ENCODE measurements at regions not wholly inside any gene's neighbourhood (a gene's known extent, or its start where the extent isn't known, plus 50 kb on each side); places are given as distances from the start of the nearest gene placed in this dataset.
"Not testable (repeated sequence)": the region's sequence is repeated elsewhere in the genome, so short reads cannot be mapped to it uniquely, and the experiment has no call there.

- TF ChIP-seq, protein P1, sequence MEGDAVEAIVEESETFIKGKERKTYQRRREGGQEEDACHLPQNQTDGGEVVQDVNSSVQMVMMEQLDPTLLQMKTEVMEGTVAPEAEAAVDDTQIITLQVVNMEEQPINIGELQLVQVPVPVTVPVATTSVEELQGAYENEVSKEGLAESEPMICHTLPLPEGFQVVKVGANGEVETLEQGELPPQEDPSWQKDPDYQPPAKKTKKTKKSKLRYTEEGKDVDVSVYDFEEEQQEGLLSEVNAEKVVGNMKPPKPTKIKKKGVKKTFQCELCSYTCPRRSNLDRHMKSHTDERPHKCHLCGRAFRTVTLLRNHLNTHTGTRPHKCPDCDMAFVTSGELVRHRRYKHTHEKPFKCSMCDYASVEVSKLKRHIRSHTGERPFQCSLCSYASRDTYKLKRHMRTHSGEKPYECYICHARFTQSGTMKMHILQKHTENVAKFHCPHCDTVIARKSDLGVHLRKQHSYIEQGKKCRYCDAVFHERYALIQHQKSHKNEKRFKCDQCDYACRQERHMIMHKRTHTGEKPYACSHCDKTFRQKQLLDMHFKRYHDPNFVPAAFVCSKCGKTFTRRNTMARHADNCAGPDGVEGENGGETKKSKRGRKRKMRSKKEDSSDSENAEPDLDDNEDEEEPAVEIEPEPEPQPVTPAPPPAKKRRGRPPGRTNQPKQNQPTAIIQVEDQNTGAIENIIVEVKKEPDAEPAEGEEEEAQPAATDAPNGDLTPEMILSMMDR (IDR thresholded peaks at IDR 0.05; ENCODE audit: poor library complexity, severe bottlenecking): not testable (repeated sequence)
- not testable (repeated sequence) for TF ChIP-seq EP300 (conservative IDR thresholded peaks at IDR 0.05; ENCODE audit: poor library complexity, severe bottlenecking); POLR2AphosphoS5 (IDR thresholded peaks at IDR 0.05); TAF1 (IDR thresholded peaks at IDR 0.05; ENCODE audit: low read depth); SMC3 (conservative IDR thresholded peaks at IDR 0.05; ENCODE audit: poor library complexity); EZH2 (IDR thresholded peaks at IDR 0.05; ENCODE audit: borderline replicate concordance, insufficient read depth, low read length, poor library complexity, severe bottlenecking); RAD21 (conservative IDR thresholded peaks at IDR 0.05); MXI1 (conservative IDR thresholded peaks at IDR 0.05; ENCODE audit: poor library complexity, severe bottlenecking)
- TF ChIP-seq, protein P2, sequence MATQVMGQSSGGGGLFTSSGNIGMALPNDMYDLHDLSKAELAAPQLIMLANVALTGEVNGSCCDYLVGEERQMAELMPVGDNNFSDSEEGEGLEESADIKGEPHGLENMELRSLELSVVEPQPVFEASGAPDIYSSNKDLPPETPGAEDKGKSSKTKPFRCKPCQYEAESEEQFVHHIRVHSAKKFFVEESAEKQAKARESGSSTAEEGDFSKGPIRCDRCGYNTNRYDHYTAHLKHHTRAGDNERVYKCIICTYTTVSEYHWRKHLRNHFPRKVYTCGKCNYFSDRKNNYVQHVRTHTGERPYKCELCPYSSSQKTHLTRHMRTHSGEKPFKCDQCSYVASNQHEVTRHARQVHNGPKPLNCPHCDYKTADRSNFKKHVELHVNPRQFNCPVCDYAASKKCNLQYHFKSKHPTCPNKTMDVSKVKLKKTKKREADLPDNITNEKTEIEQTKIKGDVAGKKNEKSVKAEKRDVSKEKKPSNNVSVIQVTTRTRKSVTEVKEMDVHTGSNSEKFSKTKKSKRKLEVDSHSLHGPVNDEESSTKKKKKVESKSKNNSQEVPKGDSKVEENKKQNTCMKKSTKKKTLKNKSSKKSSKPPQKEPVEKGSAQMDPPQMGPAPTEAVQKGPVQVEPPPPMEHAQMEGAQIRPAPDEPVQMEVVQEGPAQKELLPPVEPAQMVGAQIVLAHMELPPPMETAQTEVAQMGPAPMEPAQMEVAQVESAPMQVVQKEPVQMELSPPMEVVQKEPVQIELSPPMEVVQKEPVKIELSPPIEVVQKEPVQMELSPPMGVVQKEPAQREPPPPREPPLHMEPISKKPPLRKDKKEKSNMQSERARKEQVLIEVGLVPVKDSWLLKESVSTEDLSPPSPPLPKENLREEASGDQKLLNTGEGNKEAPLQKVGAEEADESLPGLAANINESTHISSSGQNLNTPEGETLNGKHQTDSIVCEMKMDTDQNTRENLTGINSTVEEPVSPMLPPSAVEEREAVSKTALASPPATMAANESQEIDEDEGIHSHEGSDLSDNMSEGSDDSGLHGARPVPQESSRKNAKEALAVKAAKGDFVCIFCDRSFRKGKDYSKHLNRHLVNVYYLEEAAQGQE (IDR thresholded peaks at IDR 0.05; ENCODE audit: borderline replicate concordance): not testable (repeated sequence)
Measured at GRCh38 chr3:190934616-190935015, 72.1 kb upstream of the GMNC start.

All from neural cell (in vitro differentiated cells).